Esophagus squamous epithelium (tissue), 5 donors: ENCODE measurements at regions not wholly inside any gene's neighbourhood (a gene's known extent, or its start where the extent isn't known, plus 50 kb on each side); places are given as distances from the start of the nearest gene placed in this dataset.
"Not testable (repeated sequence)": the region's sequence is repeated elsewhere in the genome, so short reads cannot be mapped to it uniquely, and the experiment has no call there.

ENCODE experiments used
- DNase-seq: peaks from one replicate; lab custom pipeline; 2025; lab: John Stamatoyannopoulos, UW
- H3K27ac ChIP-seq, 4 donors: fragments of 200-600 bp; sonication (generic); one replicate each; pipeline ENCODE4 v1.5.1; 2016 to 2019; ENCODE audit warnings: mild to moderate bottlenecking in 1 of 4
- H3K27me3 ChIP-seq, 4 donors: fragments of 200-600 bp; sonication (generic); 1 replicate in 3 of 4; 2 replicates in 1 of 4; pipeline versions ENCODE4 v1.5.1 to v1.6.0; 2017 to 2021; ENCODE audit warnings: antibody characterized with exemption in 1 of 4
- H3K36me3 ChIP-seq, 3 donors: fragments of 200-600 bp; sonication (generic); one replicate each; pipeline ENCODE4 v1.5.1; 2016 to 2019
- H3K4me1 ChIP-seq, 3 donors: fragments of 200-600 bp; sonication (generic); one replicate each; pipeline ENCODE4 v1.5.1; 2017 to 2019
- H3K4me3 ChIP-seq, 4 donors: fragments of 200-600 bp; sonication (generic); 1 replicate in 3 of 4; 2 replicates in 1 of 4; pipeline ENCODE4 v1.5.1; 2016 to 2019; ENCODE audit warnings: mild to moderate bottlenecking in 2 of 4, moderate library complexity in 1 of 4
- H3K9me3 ChIP-seq, 3 donors: fragments of 200-600 bp; sonication (generic); one replicate each; pipeline ENCODE4 v1.5.1; 2016 to 2019
- POLR2A ChIP-seq, 4 donors: fragments of 450-650 bp; IDR thresholded peaks; one replicate each; pipeline ENCODE4 v1.6.1; 2017; ENCODE audit warnings: antibody characterized with exemption in 4 of 4, mild to moderate bottlenecking in 4 of 4, moderate library complexity in 3 of 4
- WGBS, 2 donors: methylation state at CpG; one replicate each; pipeline ENCODE4 v1.1.5; 2018; 5-methylcytosine and 5-hydroxymethylcytosine counted together
- intact Hi-C: fragments of 100-400 bp; cut with DNase I; formaldehyde crosslinking; loops from one replicate; pipeline ENCODE4 v1.15.0; 2022
- TF ChIP-seq, protein P1 (sequence below), 6 experiments: fragments of 450-650 bp in 4 of 6; fragments of 200-600 bp in 2 of 6; sonication (generic) in 2 of 6; IDR thresholded peaks; one replicate each; pipeline ENCODE4 v1.5.1; 2016 to 2019; ENCODE audit warnings: antibody characterized with exemption in 6 of 6, mild to moderate bottlenecking in 4 of 6, moderate library complexity in 4 of 6
- donor health status: DM: yes; HTN: yes; CAD: no.

DNA sequence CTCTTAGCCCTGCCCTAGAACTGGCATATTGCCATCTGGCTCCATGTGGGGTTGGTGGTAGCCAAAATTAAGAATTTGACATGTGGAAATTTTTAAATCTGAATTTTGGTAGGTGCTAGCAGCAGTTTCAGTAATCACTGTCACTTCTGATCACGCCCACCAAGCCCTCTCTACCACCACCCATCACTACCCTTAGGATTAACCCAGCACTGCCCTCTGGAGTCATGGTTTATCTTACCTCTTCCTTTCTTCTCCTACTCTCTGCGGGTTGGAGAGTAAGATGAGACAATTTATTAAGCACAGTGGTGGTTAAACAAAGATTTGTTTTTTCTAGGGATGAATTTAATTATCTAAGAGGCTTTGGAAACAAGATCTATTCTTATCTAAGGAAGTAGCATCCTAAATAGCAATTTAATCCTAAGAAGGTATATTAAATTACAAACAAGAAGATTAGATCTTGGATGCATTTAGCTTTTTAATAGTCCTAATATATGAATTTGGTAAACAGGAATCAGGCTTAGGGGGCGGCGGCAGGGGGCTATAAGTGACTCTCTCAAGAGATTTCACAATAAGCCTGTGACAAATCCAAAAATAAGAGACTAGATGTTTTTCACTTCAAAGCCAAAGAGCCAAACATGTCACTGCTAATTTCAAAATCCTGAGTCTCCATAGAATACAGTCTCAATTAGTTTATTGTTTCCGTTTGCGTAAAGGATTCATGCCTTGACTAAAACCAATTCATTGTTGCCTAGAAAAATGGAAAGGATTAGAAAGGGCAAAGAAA lies 498.4 kb upstream of the UBE2E2 start:
- 68% methylated on average over 6 of the region's 6 CpGs for WGBS, 2 donors
- no peak for TF ChIP-seq POLR2A (IDR thresholded peaks at IDR 0.05)
- TF ChIP-seq, protein P1, sequence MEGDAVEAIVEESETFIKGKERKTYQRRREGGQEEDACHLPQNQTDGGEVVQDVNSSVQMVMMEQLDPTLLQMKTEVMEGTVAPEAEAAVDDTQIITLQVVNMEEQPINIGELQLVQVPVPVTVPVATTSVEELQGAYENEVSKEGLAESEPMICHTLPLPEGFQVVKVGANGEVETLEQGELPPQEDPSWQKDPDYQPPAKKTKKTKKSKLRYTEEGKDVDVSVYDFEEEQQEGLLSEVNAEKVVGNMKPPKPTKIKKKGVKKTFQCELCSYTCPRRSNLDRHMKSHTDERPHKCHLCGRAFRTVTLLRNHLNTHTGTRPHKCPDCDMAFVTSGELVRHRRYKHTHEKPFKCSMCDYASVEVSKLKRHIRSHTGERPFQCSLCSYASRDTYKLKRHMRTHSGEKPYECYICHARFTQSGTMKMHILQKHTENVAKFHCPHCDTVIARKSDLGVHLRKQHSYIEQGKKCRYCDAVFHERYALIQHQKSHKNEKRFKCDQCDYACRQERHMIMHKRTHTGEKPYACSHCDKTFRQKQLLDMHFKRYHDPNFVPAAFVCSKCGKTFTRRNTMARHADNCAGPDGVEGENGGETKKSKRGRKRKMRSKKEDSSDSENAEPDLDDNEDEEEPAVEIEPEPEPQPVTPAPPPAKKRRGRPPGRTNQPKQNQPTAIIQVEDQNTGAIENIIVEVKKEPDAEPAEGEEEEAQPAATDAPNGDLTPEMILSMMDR (IDR thresholded peaks at IDR 0.05) = no peak
- no peaks in the 10 kb centered on the region for H3K4me1 ChIP-seq
- peaks cover 0 to 12% (median 0%) of the 10 kb centered on the region in 3 donors for H3K9me3 ChIP-seq
- no peak overlapping the region for H3K4me3 ChIP-seq
- intact Hi-C loops = no loop called here
- H3K36me3 ChIP-seq = no peaks in the 10 kb centered on the region
- no peak overlapping the region for H3K27ac ChIP-seq
- no peak for DNase-seq
- H3K27me3 ChIP-seq = no peaks in the 10 kb centered on the region

- H3K4me1 ChIP-seq, H3K27me3 ChIP-seq, DNase-seq, H3K36me3 ChIP-seq, H3K27ac ChIP-seq, intact Hi-C loops, H3K4me3 ChIP-seq: not testable (repeated sequence)
- 40% methylated on average over 1 of the region's 10 CpGs; no CpG with 5 or more reads in 1 of the 2 donors for WGBS, 2 donors
- H3K9me3 ChIP-seq = peaks cover 0 to 12% (median 0%) of the 10 kb centered on the region in 3 donors
Measured at GRCh38 chr3:22706922-22707321, 496.2 kb upstream of the UBE2E2 start.

DNA sequence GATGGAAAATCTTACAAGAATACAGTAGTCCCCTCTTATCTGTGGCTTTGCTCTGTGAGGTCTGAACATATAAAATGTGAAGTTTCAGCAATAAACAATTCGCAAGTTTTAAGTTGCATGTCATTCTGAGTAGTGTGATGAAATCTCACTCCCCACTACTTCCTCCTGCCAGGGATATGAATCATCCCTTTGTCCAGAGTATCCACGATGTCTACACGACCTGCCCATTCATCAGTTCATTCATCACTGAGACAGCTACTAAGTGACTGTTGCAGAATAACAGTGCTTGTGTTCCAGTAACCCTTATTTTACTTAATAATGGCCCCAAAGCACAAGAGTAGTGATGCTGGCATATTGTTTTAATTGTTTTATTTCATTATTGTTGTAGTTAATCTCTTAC lies 489.2 kb upstream of the UBE2E2 start:
- H3K36me3 ChIP-seq = no peaks in the 10 kb centered on the region
- H3K4me3 ChIP-seq = no peak overlapping the region
- no peaks in the 10 kb centered on the region for H3K27me3 ChIP-seq
- DNase-seq = no peak
- 2 to 9% methylated on average over 3 of the region's 3 CpGs for WGBS, 2 donors
- no peak overlapping the region for H3K27ac ChIP-seq
- TF ChIP-seq POLR2A (IDR thresholded peaks at IDR 0.05) = no peak
- TF ChIP-seq, protein P1 (IDR thresholded peaks at IDR 0.05) = no peak
- no peaks in the 10 kb centered on the region for H3K9me3 ChIP-seq
- intact Hi-C loops = no loop called here
- H3K4me1 ChIP-seq = no peaks in the 10 kb centered on the region

GRCh38 chr3:22714749-22715148 lies 488.4 kb upstream of the UBE2E2 start:
- intact Hi-C loops = no loop called here
- Histone ChIP-seq H3K4me3 (no peak overlapping the region), H3K27ac (no peak overlapping the region), H3K4me1 (no peaks in the 10 kb centered on the region), H3K9me3 (no peaks in the 10 kb centered on the region), H3K27me3 (no peaks in the 10 kb centered on the region), H3K36me3 (no peaks in the 10 kb centered on the region)
- 50 to 67% methylated on average over 1 of the region's 1 CpG for WGBS, 2 donors
- no peak for TF ChIP-seq POLR2A (IDR thresholded peaks at IDR 0.05)
- TF ChIP-seq, protein P1 (IDR thresholded peaks at IDR 0.05) = no peak
- DNase-seq = no peak

DNA sequence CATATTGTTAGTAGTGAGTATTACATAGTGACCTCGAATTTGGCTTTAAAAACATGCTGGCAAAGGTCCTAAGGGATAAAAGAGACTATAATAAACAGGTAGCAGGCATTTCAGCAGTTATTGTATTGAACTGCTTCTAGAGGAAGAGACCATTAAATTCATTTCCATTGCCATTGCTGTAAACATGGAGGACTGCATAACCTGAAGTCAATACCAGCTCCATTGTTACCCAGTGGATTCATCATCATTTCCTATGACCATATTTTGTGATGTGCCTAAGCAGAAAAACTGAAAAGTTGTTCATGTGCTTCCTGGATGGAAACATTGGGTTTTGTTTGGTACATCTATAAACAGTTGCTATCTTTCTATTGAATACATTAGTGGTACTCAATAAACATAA lies 482.5 kb upstream of the UBE2E2 start:
- DNase-seq = no peak
- intact Hi-C loops = no loop called here

More for the DNA sequence above, 482.5 kb upstream of the UBE2E2 start:
- H3K4me1 ChIP-seq = no peaks in the 10 kb centered on the region
- H3K9me3 ChIP-seq = no peaks in the 10 kb centered on the region
- no peaks in the 10 kb centered on the region for H3K27me3 ChIP-seq
- H3K27ac ChIP-seq = no peak overlapping the region
- no peak for TF ChIP-seq POLR2A (IDR thresholded peaks at IDR 0.05)
- TF ChIP-seq, protein P1 (IDR thresholded peaks at IDR 0.05) = no peak
- 21 to 42% methylated on average over 1 of the region's 1 CpG for WGBS, 2 donors
- no peaks in the 10 kb centered on the region for H3K36me3 ChIP-seq
- H3K4me3 ChIP-seq = no peak overlapping the region
